ENCODE measurements at regions not wholly inside any gene's neighbourhood (a gene's known extent, or its start where the extent isn't known, plus 50 kb on each side); places are given as distances from the start of the nearest gene placed in this dataset.
"Not testable (repeated sequence)": the region's sequence is repeated elsewhere in the genome, so short reads cannot be mapped to it uniquely, and the experiment has no call there.

GRCh38 chr13:82467626-82468025 is 1414.6 kb downstream of the SLITRK1 start:
- Histone ChIP-seq H3K79me2 (ENCODE audit: low read length) (no peaks in the 10 kb centered on the region), H3K9me3 (ENCODE audit: low read length) (no peaks in the 10 kb centered on the region), H3K9me2 (replicated peaks; ENCODE audit: low read length) (no peaks in the 10 kb centered on the region), H3K4me1 (ENCODE audit: insufficient read depth, low read length) (no peaks in the 10 kb centered on the region), H3K36me3 (ENCODE audit: low read depth, low read length) (no peaks in the 10 kb centered on the region), H3K4me2 (ENCODE audit: low read length) (no peak overlapping the region), H3K9ac (ENCODE audit: low read length) (no peak overlapping the region), H3K4me3 (ENCODE audit: low read length) (no peak overlapping the region), H4K20me1 (ENCODE audit: low read length) (no peaks in the 10 kb centered on the region), H3K27me3 (ENCODE audit: low read length) (no peaks in the 10 kb centered on the region), H3F3A (ENCODE audit: low read length, unreplicated experiment) (no peaks in the 10 kb centered on the region), H3K27ac (ENCODE audit: low read length) (no peak overlapping the region), H2AFZ (ENCODE audit: low read length) (no peak overlapping the region)
- BruUV-seq (replicated peaks): no TSS peak
- intact Hi-C loops (cut with micrococcal nuclease): no loop called here
- CTCF ChIA-PET: no interaction called here
- no peak for DNase-seq
- POLR2A ChIA-PET (ENCODE audit: unreplicated experiment): no interaction called here
- ATAC-seq: no peak
- TF ChIP-seq EZH2 (IDR thresholded peaks at IDR 0.05; ENCODE audit: low read length, unreplicated experiment): no peak
- no peak for TF ChIP-seq EZH2phosphoT487 (IDR thresholded peaks at IDR 0.05; ENCODE audit: borderline replicate concordance, low read length)
- TF ChIP-seq CTCF (conservative IDR thresholded peaks at IDR 0.05; ENCODE audit: low read depth, low read length): no peak

GRCh38 chr13:82459575-82459974 is 1422.7 kb downstream of the SLITRK1 start:
- H3K4me3 ChIP-seq (ENCODE audit: low read length); H3K36me3 ChIP-seq (ENCODE audit: low read depth, low read length); H3K27me3 ChIP-seq (ENCODE audit: low read length); H3K79me2 ChIP-seq (ENCODE audit: low read length); H3K9ac ChIP-seq (ENCODE audit: low read length); H3K9me2 ChIP-seq (replicated peaks; ENCODE audit: low read length); ATAC-seq; H3K9me3 ChIP-seq (ENCODE audit: low read length); H3K27ac ChIP-seq (ENCODE audit: low read length); intact Hi-C loops (cut with micrococcal nuclease); BruUV-seq (replicated peaks); POLR2A ChIA-PET (ENCODE audit: unreplicated experiment); H3K4me2 ChIP-seq (ENCODE audit: low read length); H2AFZ ChIP-seq (ENCODE audit: low read length); H3K4me1 ChIP-seq (ENCODE audit: insufficient read depth, low read length); H4K20me1 ChIP-seq (ENCODE audit: low read length); CTCF ChIA-PET; DNase-seq; H3F3A ChIP-seq (ENCODE audit: low read length, unreplicated experiment): not testable (repeated sequence)

GRCh38 chr13:82458169-82458568 is 1424.1 kb downstream of the SLITRK1 start:
- H3K79me2 ChIP-seq (ENCODE audit: low read length): no peaks in the 10 kb centered on the region
- H3K27me3 ChIP-seq (ENCODE audit: low read length): no peaks in the 10 kb centered on the region
- no peak overlapping the region for H3K4me2 ChIP-seq (ENCODE audit: low read length)
- H3F3A ChIP-seq (ENCODE audit: low read length, unreplicated experiment): no peaks in the 10 kb centered on the region
- no peak overlapping the region for H3K27ac ChIP-seq (ENCODE audit: low read length)
- H3K36me3 ChIP-seq (ENCODE audit: low read depth, low read length): no peaks in the 10 kb centered on the region
- H3K4me3 ChIP-seq (ENCODE audit: low read length): no peak overlapping the region
- intact Hi-C loops (cut with micrococcal nuclease): no loop called here
- TF ChIP-seq EZH2phosphoT487 (IDR thresholded peaks at IDR 0.05; ENCODE audit: borderline replicate concordance, low read length): no peak
- TF ChIP-seq CTCF (conservative IDR thresholded peaks at IDR 0.05; ENCODE audit: low read depth, low read length): no peak
- TF ChIP-seq EZH2 (IDR thresholded peaks at IDR 0.05; ENCODE audit: low read length, unreplicated experiment): no peak
- no peaks in the 10 kb centered on the region for H3K9me2 ChIP-seq (replicated peaks; ENCODE audit: low read length)
- BruUV-seq (replicated peaks): no TSS peak
- H4K20me1 ChIP-seq (ENCODE audit: low read length): no peaks in the 10 kb centered on the region
- ChIA-PET POLR2A (ENCODE audit: unreplicated experiment) (no interaction called here), CTCF (no interaction called here)
- no peaks in the 10 kb centered on the region for H3K4me1 ChIP-seq (ENCODE audit: insufficient read depth, low read length)
- ATAC-seq: no peak
- H3K9ac ChIP-seq (ENCODE audit: low read length): no peak overlapping the region
- H3K9me3 ChIP-seq (ENCODE audit: low read length): no peaks in the 10 kb centered on the region
- no peak for DNase-seq
- H2AFZ ChIP-seq (ENCODE audit: low read length): no peak overlapping the region

- H3F3A ChIP-seq (ENCODE audit: low read length, unreplicated experiment); ATAC-seq; H4K20me1 ChIP-seq (ENCODE audit: low read length); H3K9ac ChIP-seq (ENCODE audit: low read length); BruUV-seq (replicated peaks); H3K79me2 ChIP-seq (ENCODE audit: low read length); CTCF ChIA-PET; H3K9me2 ChIP-seq (replicated peaks; ENCODE audit: low read length); H3K27ac ChIP-seq (ENCODE audit: low read length); H3K4me1 ChIP-seq (ENCODE audit: insufficient read depth, low read length); intact Hi-C loops (cut with micrococcal nuclease); H3K4me2 ChIP-seq (ENCODE audit: low read length); H2AFZ ChIP-seq (ENCODE audit: low read length); H3K4me3 ChIP-seq (ENCODE audit: low read length); H3K36me3 ChIP-seq (ENCODE audit: low read depth, low read length); DNase-seq; POLR2A ChIA-PET (ENCODE audit: unreplicated experiment); H3K9me3 ChIP-seq (ENCODE audit: low read length); H3K27me3 ChIP-seq (ENCODE audit: low read length): not testable (repeated sequence)
Observed at GRCh38 chr13:82457548-82457947, 1424.7 kb downstream of the SLITRK1 start.
